HS-27A (cell line): ENCODE measurements at regions not wholly inside any gene's neighbourhood (a gene's known extent, or its start where the extent isn't known, plus 50 kb on each side); places are given as distances from the start of the nearest gene placed in this dataset.
"Not testable (repeated sequence)": the region's sequence is repeated elsewhere in the genome, so short reads cannot be mapped to it uniquely, and the experiment has no call there.

Experiments
- DNase-seq: peaks from one replicate; pipeline ENCODE4 v3.0.0-alpha.2; 2012; ENCODE audit warnings: low read depth, missing footprints

GRCh38 chr11:98155696-98156095 is 865.1 kb upstream of the CNTN5 start:
- no peak for DNase-seq

- no peak for DNase-seq
These were observed 842.8 kb upstream of the CNTN5 start for GRCh38 chr11:98177925-98178324.

- no peak for DNase-seq
These were observed 840.2 kb upstream of the CNTN5 start for GRCh38 chr11:98180511-98180910.

GRCh38 chr11:98180921-98181320 is 839.8 kb upstream of the CNTN5 start:
- no peak for DNase-seq

- no peak for DNase-seq
These were observed 837.7 kb upstream of the CNTN5 start for GRCh38 chr11:98183034-98183433.

GRCh38 chr11:98185245-98185644 is 835.5 kb upstream of the CNTN5 start:
- no peak for DNase-seq

- DNase-seq, result no peak
These were observed 826.1 kb upstream of the CNTN5 start for GRCh38 chr11:98194611-98195010.

GRCh38 chr11:98195300-98195699 is 825.4 kb upstream of the CNTN5 start:
- no peak for DNase-seq

GRCh38 chr11:98207086-98207485 is 813.7 kb upstream of the CNTN5 start:
- no peak for DNase-seq

- DNase-seq, result no peak
These were observed 793.5 kb upstream of the CNTN5 start for GRCh38 chr11:98227278-98227677.

GRCh38 chr11:98230678-98231077 is 790.1 kb upstream of the CNTN5 start:
- no peak for DNase-seq

GRCh38 chr11:98234698-98235097 is 786.1 kb upstream of the CNTN5 start:
- no peak for DNase-seq

GRCh38 chr11:98243897-98244296 is 776.9 kb upstream of the CNTN5 start:
- no peak for DNase-seq

GRCh38 chr11:98260983-98261382 is 759.8 kb upstream of the CNTN5 start:
- DNase-seq, result no peak

- no peak for DNase-seq
These were observed 743.4 kb upstream of the CNTN5 start for GRCh38 chr11:98277251-98277912.

GRCh38 chr11:98289617-98290263 is 731.0 kb upstream of the CNTN5 start:
- no peak for DNase-seq

- no peak for DNase-seq
These were observed 724.5 kb upstream of the CNTN5 start for GRCh38 chr11:98296091-98296880.

- no peak for DNase-seq
These were observed 720.0 kb upstream of the CNTN5 start for GRCh38 chr11:98300719-98301118.

- no peak for DNase-seq
These were observed 712.8 kb upstream of the CNTN5 start for GRCh38 chr11:98307827-98308491.

GRCh38 chr11:98330306-98330705 is 690.4 kb upstream of the CNTN5 start:
- DNase-seq, result not testable (repeated sequence)

- DNase-seq, result no peak
These were observed 662.2 kb upstream of the CNTN5 start for GRCh38 chr11:98358551-98358950.

- no peak for DNase-seq
These were observed 655.6 kb upstream of the CNTN5 start for GRCh38 chr11:98365190-98365589.

GRCh38 chr11:98365941-98366340 is 654.8 kb upstream of the CNTN5 start:
- no peak for DNase-seq
